Erythroblast (primary cell): ENCODE measurements at regions not wholly inside any gene's neighbourhood (a gene's known extent, or its start where the extent isn't known, plus 50 kb on each side); places are given as distances from the start of the nearest gene placed in this dataset.

Experiments used
- GATA1 ChIP-seq: IDR thresholded peaks from 2 replicates; pipeline ENCODE4 v1.6.1; 2011; ENCODE audit warnings: low read depth, mild to moderate bottlenecking, control low read depth, low read length, moderate library complexity
- POLR2A ChIP-seq: IDR thresholded peaks from 2 replicates; pipeline ENCODE4 v1.6.1; 2011; ENCODE audit warnings: mild to moderate bottlenecking, low read length

DNA sequence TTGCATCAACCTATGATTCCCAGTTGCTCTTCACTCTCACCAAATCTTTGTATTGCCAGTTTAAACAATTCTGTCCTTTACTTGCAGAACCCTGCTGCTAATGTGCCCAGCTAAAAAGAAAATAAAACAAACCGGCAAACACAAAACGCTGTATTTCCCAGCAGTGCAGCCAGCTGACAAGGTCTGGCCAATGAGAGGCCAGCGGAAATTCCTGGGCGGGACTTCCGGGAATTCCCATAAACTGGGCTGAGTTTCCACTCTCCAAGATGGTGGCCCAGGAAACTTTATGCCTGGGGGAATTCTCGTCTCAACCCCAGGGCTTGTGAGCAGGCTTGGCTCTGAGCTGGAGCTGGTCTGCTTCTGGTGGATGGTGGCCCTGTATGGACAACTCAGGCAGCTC, 807.3 kb upstream of the TMEM132C start:
- TF ChIP-seq POLR2A = no peak
- TF ChIP-seq GATA1 = no peak
